CD4-positive, alpha-beta T cell (primary cell): ENCODE measurements at regions not wholly inside any gene's neighbourhood (a gene's known extent, or its start where the extent isn't known, plus 50 kb on each side); places are given as distances from the start of the nearest gene placed in this dataset.

Experiments used
- ATAC-seq: fragments of 200-7000 bp; cut with Tn5 transposase; one replicate; pipeline ENCODE4 v1.10.0; 2022; ENCODE audit warnings: mild to moderate bottlenecking; ENCODE audit not compliant: poor library complexity
- CTCF ChIA-PET: fragments of 350-600 bp; sonication (Branson Sonifier 250); formaldehyde crosslinking; loops from one replicate; lab custom pipeline; 2021; ENCODE audit warnings: antibody characterized with exemption, inconsistent platforms; lab: Charles Lee
- POLR2A ChIA-PET: fragments of 350-600 bp; sonication (Branson Sonifier 250); formaldehyde crosslinking; loops from one replicate; lab custom pipeline; 2021; ENCODE audit warnings: antibody characterized with exemption, inconsistent platforms; lab: Charles Lee
- DNase-seq, 14 experiments: peaks; one replicate each; pipeline ENCODE4 v3.0.0-alpha.2; 2013 to 2020; ENCODE audit warnings: mixed read lengths in 2 of 14
- H3K27ac ChIP-seq, 2 donors: one replicate each; pipeline versions ENCODE4 v1.5.1 to v1.7.0; 2013; ENCODE audit warnings: low read length in 2 of 2, low read depth in 1 of 2, mild to moderate bottlenecking in 1 of 2
- H3K27me3 ChIP-seq, 2 experiments: 1 replicate in 1 of 2; 2 replicates in 1 of 2; pipeline versions ENCODE4 v1.6.1 to v1.7.0; 2013; ENCODE audit warnings: low read length in 2 of 2, control low read depth in 1 of 2, mild to moderate bottlenecking in 1 of 2, moderate library complexity in 1 of 2; ENCODE audit not compliant: insufficient read depth in 2 of 2, control insufficient read depth in 1 of 2
- H3K36me3 ChIP-seq: one replicate; pipeline ENCODE4 v1.6.1; 2013; ENCODE audit warnings: low read length, control low read depth; ENCODE audit not compliant: insufficient read depth
- H3K4me1 ChIP-seq: one replicate; pipeline ENCODE4 v1.6.1; 2013; ENCODE audit warnings: low read length, control low read depth; ENCODE audit not compliant: insufficient read depth
- H3K4me3 ChIP-seq: one replicate; pipeline ENCODE4 v1.5.1; 2013; ENCODE audit warnings: mild to moderate bottlenecking, low read length, moderate library complexity
- H3K9me3 ChIP-seq, 2 experiments: 1 replicate in 1 of 2; 2 replicates in 1 of 2; pipeline versions ENCODE4 v1.6.1 to v1.7.0; 2013; ENCODE audit warnings: low read length in 2 of 2, mild to moderate bottlenecking in 2 of 2, control low read depth in 1 of 2, moderate library complexity in 1 of 2; ENCODE audit not compliant: control insufficient read depth in 1 of 2, insufficient read depth in 1 of 2
- H3K27ac Mint-ChIP-seq: one replicate; pipeline ENCODE4 v1.8.0; 2020; ENCODE audit warnings: mixed read lengths
- H3K27me3 Mint-ChIP-seq: one replicate; pipeline ENCODE4 v1.8.0; 2021; ENCODE audit warnings: mixed read lengths
- H3K36me3 Mint-ChIP-seq: one replicate; pipeline ENCODE4 v1.8.0; 2021; ENCODE audit warnings: low read depth, mixed read lengths
- H3K4me1 Mint-ChIP-seq: one replicate; pipeline ENCODE4 v1.8.0; 2021; ENCODE audit warnings: low read depth, mixed read lengths
- H3K4me3 Mint-ChIP-seq: one replicate; pipeline ENCODE4 v1.8.0; 2020; ENCODE audit warnings: mild to moderate bottlenecking, mixed read lengths
- H3K9me3 Mint-ChIP-seq: one replicate; pipeline ENCODE4 v1.8.0; 2020; ENCODE audit warnings: mixed read lengths
- intact Hi-C, 2 experiments: fragments of 100-400 bp; cut with DNase I in 1 of 2; cut with micrococcal nuclease in 1 of 2; formaldehyde crosslinking; loops; one replicate each; pipeline versions ENCODE4 v1.15.1 to v1.9.0; 2023 to 2025; cut with DNase I, micrococcal nuclease
- TF ChIP-seq, protein P1 (sequence below): fragments of 200-600 bp; IDR thresholded peaks from one replicate; pipeline ENCODE4 v1.8.0; 2022; ENCODE audit warnings: antibody characterized with exemption, mild to moderate bottlenecking

DNA sequence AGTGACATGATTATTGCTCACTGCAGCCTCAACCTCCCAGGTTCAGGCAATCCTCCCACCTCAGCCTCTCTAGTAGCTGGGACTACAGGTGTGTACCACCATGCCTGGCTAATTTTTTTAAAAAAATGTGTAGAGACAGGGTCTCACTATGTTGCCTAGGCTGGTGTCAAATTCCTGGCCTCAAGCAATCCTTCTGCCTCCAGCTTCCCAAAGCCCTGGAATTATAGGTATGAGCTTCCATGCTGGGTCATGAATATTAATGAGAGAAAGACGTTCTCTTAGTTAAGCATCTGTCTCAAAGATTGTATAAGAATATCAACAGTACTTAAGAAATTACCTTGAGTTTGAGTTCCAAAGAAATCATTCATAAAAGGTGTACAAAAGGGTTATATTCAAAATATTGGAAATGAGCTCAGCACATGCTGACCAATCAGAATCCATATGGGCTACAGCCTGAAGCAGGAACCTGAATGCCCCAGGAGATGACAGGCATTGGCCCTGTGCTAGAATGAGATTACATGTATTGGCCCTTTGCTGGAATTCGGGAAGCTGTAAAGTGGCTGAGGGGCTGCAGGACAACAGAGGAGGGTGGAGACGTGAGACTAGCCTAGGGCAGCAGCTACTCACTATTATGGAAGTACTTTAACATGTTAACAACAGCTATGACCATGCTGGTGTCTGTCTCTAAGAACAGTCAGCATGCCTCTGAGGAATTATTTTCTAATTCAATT lies 157.0 kb upstream of the CPNE8 start:
- H3K9me3 ChIP-seq: peaks cover 0 to 6% of the 10 kb centered on the region in 2 experiments
- ChIA-PET CTCF (no interaction called here), POLR2A (no interaction called here)
- no peak overlapping the region for H3K27ac ChIP-seq
- TF ChIP-seq, protein P1, sequence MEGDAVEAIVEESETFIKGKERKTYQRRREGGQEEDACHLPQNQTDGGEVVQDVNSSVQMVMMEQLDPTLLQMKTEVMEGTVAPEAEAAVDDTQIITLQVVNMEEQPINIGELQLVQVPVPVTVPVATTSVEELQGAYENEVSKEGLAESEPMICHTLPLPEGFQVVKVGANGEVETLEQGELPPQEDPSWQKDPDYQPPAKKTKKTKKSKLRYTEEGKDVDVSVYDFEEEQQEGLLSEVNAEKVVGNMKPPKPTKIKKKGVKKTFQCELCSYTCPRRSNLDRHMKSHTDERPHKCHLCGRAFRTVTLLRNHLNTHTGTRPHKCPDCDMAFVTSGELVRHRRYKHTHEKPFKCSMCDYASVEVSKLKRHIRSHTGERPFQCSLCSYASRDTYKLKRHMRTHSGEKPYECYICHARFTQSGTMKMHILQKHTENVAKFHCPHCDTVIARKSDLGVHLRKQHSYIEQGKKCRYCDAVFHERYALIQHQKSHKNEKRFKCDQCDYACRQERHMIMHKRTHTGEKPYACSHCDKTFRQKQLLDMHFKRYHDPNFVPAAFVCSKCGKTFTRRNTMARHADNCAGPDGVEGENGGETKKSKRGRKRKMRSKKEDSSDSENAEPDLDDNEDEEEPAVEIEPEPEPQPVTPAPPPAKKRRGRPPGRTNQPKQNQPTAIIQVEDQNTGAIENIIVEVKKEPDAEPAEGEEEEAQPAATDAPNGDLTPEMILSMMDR: no peak
- Mint-ChIP-seq H3K27me3 (no peaks in the 10 kb centered on the region), H3K4me1 (no peaks in the 10 kb centered on the region), H3K4me3 (no peak overlapping the region), H3K27ac (no peak overlapping the region), H3K9me3 (peaks cover 4% of the 10 kb centered on the region), H3K36me3 (no peaks in the 10 kb centered on the region)
- DNase-seq: no peak
- no peak for ATAC-seq
- H3K36me3 ChIP-seq: no peaks in the 10 kb centered on the region
- no peaks in the 10 kb centered on the region for H3K27me3 ChIP-seq
- intact Hi-C loops: no loop called here
- H3K4me1 ChIP-seq: no peaks in the 10 kb centered on the region
- H3K4me3 ChIP-seq: no peak overlapping the region

DNA sequence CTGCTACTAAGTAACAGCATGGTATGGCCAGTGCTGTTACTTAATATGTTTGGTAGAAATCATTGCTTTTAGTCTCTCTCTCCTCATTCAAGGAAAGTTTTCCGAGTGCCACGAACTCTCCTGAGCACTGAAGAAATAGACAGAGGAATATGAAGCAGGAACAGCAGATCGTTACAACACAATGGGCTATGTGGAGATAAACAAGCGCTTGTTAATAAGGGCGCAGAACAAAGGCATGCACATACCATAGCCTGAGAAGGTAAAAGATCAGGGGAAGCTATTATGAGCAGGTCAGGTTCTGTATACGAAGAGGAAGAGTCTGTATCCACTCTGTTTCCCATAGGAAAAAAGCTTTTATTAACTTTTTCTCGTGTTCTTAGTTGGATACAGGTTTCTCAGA lies 156.2 kb upstream of the CPNE8 start:
- TF ChIP-seq, protein P1: no peak
- Histone ChIP-seq H3K4me1 (no peaks in the 10 kb centered on the region), H3K27me3 (no peaks in the 10 kb centered on the region), H3K9me3 (peaks cover 0 to 6% of the 10 kb centered on the region in 2 experiments), H3K36me3 (no peaks in the 10 kb centered on the region), H3K27ac (no peak overlapping the region), H3K4me3 (no peak overlapping the region)
- ChIA-PET POLR2A (no interaction called here), CTCF (no interaction called here)
- no peaks in the 10 kb centered on the region for H3K4me1 Mint-ChIP-seq
- no peak overlapping the region for H3K4me3 Mint-ChIP-seq
- peaks cover 4% of the 10 kb centered on the region for H3K9me3 Mint-ChIP-seq
- no peaks in the 10 kb centered on the region for H3K36me3 Mint-ChIP-seq
- intact Hi-C loops: no loop called here
- ATAC-seq (no peak), DNase-seq (no peak)
- H3K27ac Mint-ChIP-seq: no peak overlapping the region
- no peaks in the 10 kb centered on the region for H3K27me3 Mint-ChIP-seq

- no peak overlapping the region for H3K27ac Mint-ChIP-seq
- H3K36me3 Mint-ChIP-seq: no peaks in the 10 kb centered on the region
- Histone ChIP-seq H3K9me3 (no peaks in the 10 kb centered on the region), H3K27ac (no peak overlapping the region), H3K27me3 (no peaks in the 10 kb centered on the region), H3K36me3 (no peaks in the 10 kb centered on the region), H3K4me1 (no peaks in the 10 kb centered on the region), H3K4me3 (no peak overlapping the region)
- DNase-seq (no peak), ATAC-seq (no peak)
- intact Hi-C loops: no loop called here
- ChIA-PET CTCF (no interaction called here), POLR2A (no interaction called here)
- H3K4me3 Mint-ChIP-seq: no peak overlapping the region
- no peaks in the 10 kb centered on the region for H3K4me1 Mint-ChIP-seq
- no peaks in the 10 kb centered on the region for H3K27me3 Mint-ChIP-seq
- TF ChIP-seq, protein P1: no peak
- H3K9me3 Mint-ChIP-seq: no peaks in the 10 kb centered on the region
These were observed 143.0 kb upstream of the CPNE8 start for GRCh38 chr12:39048395-39048794.
